ENCODE measurements at regions not wholly inside any gene's neighbourhood (a gene's known extent, or its start where the extent isn't known, plus 50 kb on each side); places are given as distances from the start of the nearest gene placed in this dataset.

GRCh38 chr2:158735822-158736580 lies 59.1 kb upstream of the DAPL1 start:
- Histone ChIP-seq H4K20me1 (ENCODE audit: control insufficient read depth, insufficient read depth, low read depth, low read length) (no peaks in the 10 kb centered on the region), H3K79me2 (ENCODE audit: control insufficient read depth, low read length) (no peaks in the 10 kb centered on the region), H3K9me2 (replicated peaks; ENCODE audit: control insufficient read depth, low read length) (no peaks in the 10 kb centered on the region), H3K27me3 (ENCODE audit: control insufficient read depth, low read length) (no peaks in the 10 kb centered on the region), H3K27ac (ENCODE audit: low read depth, low read length) (no peak overlapping the region), H3K4me1 (ENCODE audit: control insufficient read depth, low read length) (no peaks in the 10 kb centered on the region), H3K36me3 (ENCODE audit: control insufficient read depth, low read length) (no peaks in the 10 kb centered on the region), H3F3A (ENCODE audit: control insufficient read depth, insufficient read depth) (no peaks in the 10 kb centered on the region), H3K4me2 (ENCODE audit: low read length) (no peak overlapping the region), H3K9me3 (ENCODE audit: control insufficient read depth, insufficient read depth, low read length) (no peaks in the 10 kb centered on the region), H3K4me3 (ENCODE audit: low read length) (no peak overlapping the region)
- TF ChIP-seq EZH2phosphoT487 (IDR thresholded peaks at IDR 0.05; ENCODE audit: borderline replicate concordance, low read length) (no peak), CTCF (IDR thresholded peaks at IDR 0.05; ENCODE audit: low read depth, low read length, poor library complexity, severe bottlenecking) (no peak)

- Histone ChIP-seq H3K9me3 (ENCODE audit: control insufficient read depth, insufficient read depth, low read length) (no peaks in the 10 kb centered on the region), H3K27ac (ENCODE audit: low read depth, low read length) (no peak overlapping the region), H3K79me2 (ENCODE audit: control insufficient read depth, low read length) (no peaks in the 10 kb centered on the region), H3K4me1 (ENCODE audit: control insufficient read depth, low read length) (no peaks in the 10 kb centered on the region), H3K4me3 (ENCODE audit: low read length) (no peak overlapping the region), H4K20me1 (ENCODE audit: control insufficient read depth, insufficient read depth, low read depth, low read length) (no peaks in the 10 kb centered on the region), H3K27me3 (ENCODE audit: control insufficient read depth, low read length) (no peaks in the 10 kb centered on the region), H3K36me3 (ENCODE audit: control insufficient read depth, low read length) (no peaks in the 10 kb centered on the region), H3F3A (ENCODE audit: control insufficient read depth, insufficient read depth) (no peaks in the 10 kb centered on the region), H3K4me2 (ENCODE audit: low read length) (no peak overlapping the region), H3K9me2 (replicated peaks; ENCODE audit: control insufficient read depth, low read length) (no peaks in the 10 kb centered on the region)
- TF ChIP-seq CTCF (IDR thresholded peaks at IDR 0.05; ENCODE audit: low read depth, low read length, poor library complexity, severe bottlenecking) (no peak), EZH2phosphoT487 (IDR thresholded peaks at IDR 0.05; ENCODE audit: borderline replicate concordance, low read length) (no peak)
These were observed 56.8 kb upstream of the DAPL1 start for GRCh38 chr2:158738363-158738762.

- no peaks in the 10 kb centered on the region for H3F3A ChIP-seq (ENCODE audit: control insufficient read depth, insufficient read depth)
- H3K4me3 ChIP-seq (ENCODE audit: low read length), result no peak overlapping the region
- TF ChIP-seq EZH2phosphoT487 (IDR thresholded peaks at IDR 0.05; ENCODE audit: borderline replicate concordance, low read length), result no peak
- TF ChIP-seq CTCF (IDR thresholded peaks at IDR 0.05; ENCODE audit: low read depth, low read length, poor library complexity, severe bottlenecking), result no peak
- no peaks in the 10 kb centered on the region for H3K4me1 ChIP-seq (ENCODE audit: control insufficient read depth, low read length)
- no peaks in the 10 kb centered on the region for H3K79me2 ChIP-seq (ENCODE audit: control insufficient read depth, low read length)
- H3K27me3 ChIP-seq (ENCODE audit: control insufficient read depth, low read length), result no peaks in the 10 kb centered on the region
- no peaks in the 10 kb centered on the region for H3K9me2 ChIP-seq (replicated peaks; ENCODE audit: control insufficient read depth, low read length)
- H3K9me3 ChIP-seq (ENCODE audit: control insufficient read depth, insufficient read depth, low read length), result no peaks in the 10 kb centered on the region
- H3K4me2 ChIP-seq (ENCODE audit: low read length), result no peak overlapping the region
- H3K36me3 ChIP-seq (ENCODE audit: control insufficient read depth, low read length), result no peaks in the 10 kb centered on the region
- no peaks in the 10 kb centered on the region for H4K20me1 ChIP-seq (ENCODE audit: control insufficient read depth, insufficient read depth, low read depth, low read length)
- no peak overlapping the region for H3K27ac ChIP-seq (ENCODE audit: low read depth, low read length)
These were observed 55.0 kb upstream of the DAPL1 start for GRCh38 chr2:158740127-158740526.
